HepG2 (cell line): ENCODE measurements at regions not wholly inside any gene's neighbourhood (a gene's known extent, or its start where the extent isn't known, plus 50 kb on each side); places are given as distances from the start of the nearest gene placed in this dataset.

Experiments
- ATAC-seq: fragments of 200-7000 bp; cut with Tn5 transposase; 3 replicates; pipeline ENCODE4 v1.9.1; 2020; ENCODE audit warnings: mild to moderate bottlenecking, moderate library complexity
- BruUV-seq: library from RNA; stranded (reverse); fragments of 400-500 nt; replicated peaks from 2 replicates; lab custom pipeline; 2021; lab: Mats Ljungman, UMichigan
- CTCF ChIA-PET: fragments of 300-600 bp; formaldehyde crosslinking; extraction: SDS; loops from one replicate; lab custom pipeline; 2021; ENCODE audit warnings: low total read pairs, inconsistent platforms, low intra/inter-chr PET ratio; lab: Yijun Ruan, JAX
- POLR2A ChIA-PET: fragments of 350-600 bp; sonication (Branson Sonifier 250); formaldehyde crosslinking; loops from one replicate; lab custom pipeline; 2020; ENCODE audit warnings: antibody characterized with exemption, inconsistent platforms; lab: Yijun Ruan, JAX
- DNase-seq: peaks from one replicate; pipeline ENCODE4 v3.0.0-alpha.2; 2015; ENCODE audit warnings: low spot score
- FAIRE-seq: peaks from 3 replicates; lab custom pipeline; 2011; peaks lifted over from hg19 to GRCh38; lab: Jason Lieb, UNC
- H2AFZ ChIP-seq: one replicate; pipeline ENCODE4 v1.6.1; 2011; ENCODE audit warnings: low read length, inconsistent platforms
- H3K27ac ChIP-seq: fragments of 300-600 bp; 3 replicates; pipeline ENCODE4 v1.8.0; 2011; ENCODE audit warnings: mixed run types, mild to moderate bottlenecking, mixed read lengths, low read length, inconsistent platforms; ENCODE audit not compliant: insufficient read depth; ENCODE audit errors: extremely low read length
- H3K27me3 ChIP-seq, 2 experiments: fragments of 200-600 bp in 1 of 2; 2 replicates in 1 of 2; 3 replicates in 1 of 2; pipeline versions ENCODE4 v1.6.0 to v1.8.0; 2011; ENCODE audit warnings: low read length in 2 of 2, mild to moderate bottlenecking in 2 of 2, moderate library complexity in 2 of 2, inconsistent platforms in 1 of 2; ENCODE audit not compliant: insufficient read depth in 2 of 2, control insufficient read depth in 1 of 2
- H3K36me3 ChIP-seq, 2 experiments: fragments of 200-600 bp in 1 of 2; replicated peaks in 1 of 2; 2 replicates in 1 of 2; 3 replicates in 1 of 2; pipeline versions ENCODE4 v1.5.1 to v1.8.0; 2011; ENCODE audit warnings: low read length in 2 of 2, inconsistent platforms in 1 of 2; ENCODE audit not compliant: insufficient read depth in 2 of 2, control insufficient read depth in 1 of 2
- H3K4me1 ChIP-seq: 2 replicates; pipeline ENCODE4 v1.5.1; 2012; ENCODE audit warnings: low read length, inconsistent platforms; ENCODE audit not compliant: insufficient read depth
- H3K4me2 ChIP-seq: 2 replicates; pipeline ENCODE4 v1.6.0; 2011; ENCODE audit warnings: low read depth, low read length, inconsistent platforms
- H3K4me3 ChIP-seq, 3 experiments: fragments of 200-600 bp in 1 of 3; sonication (generic), shearing (Covaris generic) in 1 of 3; replicated peaks in 1 of 3; 2 replicates each; pipeline ENCODE4 v1.5.1; 2011 to 2016; ENCODE audit warnings: low read length in 3 of 3, inconsistent platforms in 2 of 3, low read depth in 2 of 3, mild to moderate bottlenecking in 2 of 3, control low read depth in 1 of 3, mixed read lengths in 1 of 3; ENCODE audit not compliant: insufficient read depth in 1 of 3
- H3K79me2 ChIP-seq: one replicate; pipeline ENCODE4 v1.6.1; 2011; ENCODE audit warnings: low read length, inconsistent platforms; ENCODE audit not compliant: insufficient read depth
- H3K9ac ChIP-seq: 2 replicates; pipeline ENCODE4 v1.6.0; 2011; ENCODE audit warnings: mild to moderate bottlenecking, low read depth, low read length, inconsistent platforms; ENCODE audit not compliant: insufficient read depth
- H3K9me3 ChIP-seq: 2 replicates; pipeline ENCODE4 v1.5.1; 2012; ENCODE audit warnings: mild to moderate bottlenecking, low read length
- H4K20me1 ChIP-seq: 2 replicates; pipeline ENCODE4 v1.6.0; 2011; ENCODE audit warnings: inconsistent platforms, mild to moderate bottlenecking, low read length, moderate library complexity; ENCODE audit not compliant: insufficient read depth
- ATAD3A ChIP-seq: sonication (generic); formaldehyde crosslinking; IDR thresholded peaks from 2 replicates; pipeline ENCODE4 v1.4.0; 2020; ENCODE audit warnings: missing genetic modification reagents
- ATF3 ChIP-seq: sonication (generic); formaldehyde crosslinking; IDR thresholded peaks from 2 replicates; pipeline ENCODE4 v1.4.0; 2020; ENCODE audit warnings: missing genetic modification reagents
- BCL6 ChIP-seq: IDR thresholded peaks from 2 replicates; pipeline ENCODE4 v1.6.1; 2016; ENCODE audit warnings: missing genetic modification reagents, missing compliant biosample characterization
- FOXC1 ChIP-seq: sonication (generic); formaldehyde crosslinking; IDR thresholded peaks from 2 replicates; pipeline ENCODE4 v1.8.0; 2022; ENCODE audit warnings: mild to moderate bottlenecking, missing genetic modification reagents, borderline replicate concordance
- GATAD2A ChIP-seq: IDR thresholded peaks from 2 replicates; pipeline ENCODE4 v1.6.1; 2016
- IRF1 ChIP-seq: sonication (generic); formaldehyde crosslinking; IDR thresholded peaks from 2 replicates; pipeline ENCODE4 v1.4.0; 2020; ENCODE audit warnings: low read depth, mild to moderate bottlenecking, missing genetic modification reagents
- JUNB ChIP-seq: sonication (generic); formaldehyde crosslinking; IDR thresholded peaks from 2 replicates; pipeline ENCODE4 v1.8.0; 2022; ENCODE audit warnings: missing genetic modification reagents, mild to moderate bottlenecking, borderline replicate concordance
- NCOA2 ChIP-seq: sonication (generic); formaldehyde crosslinking; IDR thresholded peaks from 2 replicates; pipeline ENCODE4 v1.8.0; 2022; ENCODE audit warnings: inconsistent platforms
- TAF1 ChIP-seq: sonication (generic); formaldehyde crosslinking; IDR thresholded peaks from 2 replicates; pipeline ENCODE4 v1.4.0; 2020; ENCODE audit warnings: missing genetic modification reagents
- ZFP91 ChIP-seq: sonication (generic); formaldehyde crosslinking; IDR thresholded peaks from 2 replicates; pipeline ENCODE4 v1.9.0; 2022; ENCODE audit warnings: missing genetic modification reagents, mild to moderate bottlenecking, borderline replicate concordance
- ZNF205 ChIP-seq: IDR thresholded peaks from 2 replicates; pipeline ENCODE4 v1.6.1; 2018; ENCODE audit warnings: missing biosample characterization, missing genetic modification reagents
- ZNF326 ChIP-seq: sonication (generic); formaldehyde crosslinking; IDR thresholded peaks from 2 replicates; pipeline ENCODE4 v1.4.0; 2020; ENCODE audit warnings: missing genetic modification reagents, borderline replicate concordance
- ZNF503 ChIP-seq: sonication (generic); formaldehyde crosslinking; IDR thresholded peaks from 2 replicates; pipeline ENCODE4 v1.4.0; 2020; ENCODE audit warnings: missing genetic modification reagents
- ZNF547 ChIP-seq: sonication (generic); formaldehyde crosslinking; IDR thresholded peaks from 2 replicates; pipeline ENCODE4 v1.5.1; 2020; ENCODE audit warnings: mild to moderate bottlenecking, missing genetic modification reagents
- ZNF576 ChIP-seq: sonication (generic); formaldehyde crosslinking; IDR thresholded peaks from 2 replicates; pipeline ENCODE4 v1.4.0; 2020; ENCODE audit warnings: mild to moderate bottlenecking, missing genetic modification reagents
- ZNF780A ChIP-seq: sonication (generic); formaldehyde crosslinking; IDR thresholded peaks from 2 replicates; pipeline ENCODE4 v1.8.0; 2022; ENCODE audit warnings: mild to moderate bottlenecking, missing genetic modification reagents, moderate library complexity
- ZNF83 ChIP-seq: sonication (generic); formaldehyde crosslinking; IDR thresholded peaks from 2 replicates; pipeline ENCODE4 v1.4.0; 2020; ENCODE audit warnings: missing genetic modification reagents, mild to moderate bottlenecking, borderline replicate concordance
- WGBS: methylation state at CpG from one replicate; pipeline ENCODE4 v1.1.6; 2017; ENCODE audit warnings: low lambda C conversion rate; 5-methylcytosine and 5-hydroxymethylcytosine counted together
- in situ Hi-C: cut with HindIII; loops from 2 replicates; pipeline ENCODE4 v1.10.0; 2017; ENCODE audit warnings: low pct_unique_long_range_greater_than_20kb; ENCODE audit not compliant: extremely low pct_ligation_motif_present
- intact Hi-C: fragments of 100-400 bp; cut with micrococcal nuclease; formaldehyde crosslinking; loops from one replicate; pipeline ENCODE4 v1.10.0; 2022; ENCODE audit not compliant: unreplicated experiment

GRCh38 chr1:219269171-219269570, 95.5 kb downstream of the LYPLAL1 start:
- Histone ChIP-seq H3K4me2 (no peak overlapping the region), H3K4me3 (no peak overlapping the region), H3K79me2 (no peaks in the 10 kb centered on the region), H3K4me1 (peaks cover 10% of the 10 kb centered on the region), H3K27me3 (no peaks in the 10 kb centered on the region), H3K27ac (no peak overlapping the region), H3K36me3 (no peaks in the 10 kb centered on the region), H4K20me1 (no peaks in the 10 kb centered on the region), H3K9ac (no peak overlapping the region), H3K9me3 (no peaks in the 10 kb centered on the region), H2AFZ (no peak overlapping the region)
- FAIRE-seq = no peak
- intact Hi-C loops (no loop called here), in situ Hi-C loops (no loop called here)
- no peak for DNase-seq
- no peak for TF ChIP-seq FOXC1
- TF ChIP-seq ATAD3A (CRISPR knock-in tag) = no peak
- TF ChIP-seq ZNF547 (CRISPR knock-in tag) = no peak
- TF ChIP-seq JUNB (CRISPR knock-in tag) = no peak
- TF ChIP-seq ZNF576 (CRISPR knock-in tag) = no peak
- TF ChIP-seq ZFP91 (CRISPR knock-in tag) = no peak
- no peak for TF ChIP-seq ZNF205
- ChIA-PET CTCF (no interaction called here), POLR2A (no interaction called here)
- BruUV-seq = no TSS peak
- ATAC-seq = no peak

- H3K4me3 ChIP-seq = no peak overlapping the region
- peaks cover 11% of the 10 kb centered on the region for H3K4me1 ChIP-seq
- H3K36me3 ChIP-seq = no peaks in the 10 kb centered on the region
- no peaks in the 10 kb centered on the region for H3K27me3 ChIP-seq
- no TSS peak for BruUV-seq
- H3K4me2 ChIP-seq = no peak overlapping the region
- H2AFZ ChIP-seq = no peak overlapping the region
- no peaks in the 10 kb centered on the region for H4K20me1 ChIP-seq
- FAIRE-seq (no peak), ATAC-seq (no peak), DNase-seq (no peak)
- H3K9me3 ChIP-seq = peaks cover 4% of the 10 kb centered on the region
- in situ Hi-C loops (no loop called here), intact Hi-C loops (no loop called here)
- H3K27ac ChIP-seq = no peak overlapping the region
- H3K9ac ChIP-seq = no peak overlapping the region
- no peaks in the 10 kb centered on the region for H3K79me2 ChIP-seq
- 91% methylated on average over 2 of the region's 2 CpGs for WGBS
- ChIA-PET POLR2A (no interaction called here), CTCF (no interaction called here)
- TF ChIP-seq TAF1 (CRISPR knock-in tag) (no peak), IRF1 (no peak), BCL6 (CRISPR knock-in tag) (no peak), NCOA2 (no peak), ZNF83 (CRISPR knock-in tag) (no peak), ZNF780A (no peak), GATAD2A (no peak), ZNF326 (CRISPR knock-in tag) (no peak), ZNF503 (CRISPR knock-in tag) (no peak), ATF3 (no peak)
Measured at GRCh38 chr1:219266524-219266923, 92.8 kb downstream of the LYPLAL1 start.
